Suppressor macrophage (primary cell): ENCODE measurements at regions not wholly inside any gene's neighbourhood (a gene's known extent, or its start where the extent isn't known, plus 50 kb on each side); places are given as distances from the start of the nearest gene placed in this dataset.
"Not testable (repeated sequence)": the region's sequence is repeated elsewhere in the genome, so short reads cannot be mapped to it uniquely, and the experiment has no call there.

Source experiments
- DNase-seq, 4 experiments: peaks; one replicate each; pipeline ENCODE4 v3.0.0-alpha.2; 2020 to 2022

GRCh38 chr4:87901422-87901992, 68.7 kb downstream of the MEPE start:
- DNase-seq = no peak

GRCh38 chr4:87904639-87905160, 70.8 kb upstream of the SPP1 start:
- no peak for DNase-seq

- DNase-seq = no peak
Measured at GRCh38 chr4:87908336-87908735, 67.2 kb upstream of the SPP1 start.

- DNase-seq = no peak
Measured at GRCh38 chr4:87910795-87911194, 64.7 kb upstream of the SPP1 start.

GRCh38 chr4:87911252-87911774, 64.2 kb upstream of the SPP1 start:
- DNase-seq = no peak

- peak in 3 of 4 experiments; percentile 11 to 46 (median 26) for DNase-seq
Measured at GRCh38 chr4:87912164-87913004, 63.1 kb upstream of the SPP1 start.

- peak; percentile 35 to 81 (median 65) for DNase-seq
Measured at GRCh38 chr4:87913896-87914295, 61.6 kb upstream of the SPP1 start.

GRCh38 chr4:87915621-87916020, 59.9 kb upstream of the SPP1 start:
- DNase-seq = no peak

- peak; percentile 41 to 71 (median 67) for DNase-seq
Measured at GRCh38 chr4:87916626-87917025, 58.9 kb upstream of the SPP1 start.

- DNase-seq = not testable (repeated sequence)
Measured at GRCh38 chr4:87917911-87918310, 57.6 kb upstream of the SPP1 start.

GRCh38 chr4:87918314-87919058, 57.0 kb upstream of the SPP1 start:
- DNase-seq = no peak

GRCh38 chr4:87919304-87919703, 56.2 kb upstream of the SPP1 start:
- not testable (repeated sequence) for DNase-seq

GRCh38 chr4:87919941-87920340, 55.6 kb upstream of the SPP1 start:
- DNase-seq = peak; percentile 13 to 60 (median 32)

- DNase-seq = no peak
Measured at GRCh38 chr4:87920478-87920877, 55.0 kb upstream of the SPP1 start.

- DNase-seq = not testable (repeated sequence)
Measured at GRCh38 chr4:87921626-87922479, 53.7 kb upstream of the SPP1 start.

GRCh38 chr4:87924146-87924545, 51.4 kb upstream of the SPP1 start:
- DNase-seq = not testable (repeated sequence)
